ENCODE measurements at regions not wholly inside any gene's neighbourhood (a gene's known extent, or its start where the extent isn't known, plus 50 kb on each side); places are given as distances from the start of the nearest gene placed in this dataset.

GRCh38 chr15:72912996-72913395 lies 129.4 kb upstream of the ADPGK start:
- Histone ChIP-seq H3K4me1 (no peaks in the 10 kb centered on the region), H3K27me3 (no peaks in the 10 kb centered on the region), H3K36me3 (no peaks in the 10 kb centered on the region), H3K4me3 (no peak overlapping the region), H3K27ac (no peak overlapping the region), H3K9me3 (no peaks in the 10 kb centered on the region)
- DNase-seq (no peak), ATAC-seq (no peak)
- intact Hi-C loops (cut with DNase I): no loop called here
- WGBS (ENCODE audit: insufficient coverage, low coverage, low lambda C conversion rate, missing lambda C conversion rate): 0% methylated on average over 1 of the region's 2 CpGs
- TF ChIP-seq CTCF (IDR thresholded peaks at IDR 0.05): no peak
- TF ChIP-seq POLR2A (IDR thresholded peaks at IDR 0.05): no peak

- H3K27ac ChIP-seq: no peak overlapping the region
- no peaks in the 10 kb centered on the region for H3K4me1 ChIP-seq
- intact Hi-C loops (cut with DNase I): no loop called here
- H3K27me3 ChIP-seq: no peaks in the 10 kb centered on the region
- H3K9me3 ChIP-seq: no peaks in the 10 kb centered on the region
- no peak for DNase-seq
- TF ChIP-seq POLR2A (IDR thresholded peaks at IDR 0.05) (no peak), CTCF (IDR thresholded peaks at IDR 0.05) (no peak)
- H3K36me3 ChIP-seq: no peaks in the 10 kb centered on the region
- WGBS (ENCODE audit: insufficient coverage, low coverage, low lambda C conversion rate, missing lambda C conversion rate): 46% methylated on average over 4 of the region's 4 CpGs
- H3K4me3 ChIP-seq: no peak overlapping the region
- ATAC-seq: no peak
Measured at GRCh38 chr15:72912121-72912520, 128.6 kb upstream of the ADPGK start.

GRCh38 chr15:72911626-72912025 lies 128.1 kb upstream of the ADPGK start:
- Histone ChIP-seq H3K9me3 (no peaks in the 10 kb centered on the region), H3K36me3 (no peaks in the 10 kb centered on the region), H3K4me1 (no peaks in the 10 kb centered on the region), H3K27me3 (no peaks in the 10 kb centered on the region), H3K4me3 (no peak overlapping the region), H3K27ac (no peak overlapping the region)
- intact Hi-C loops (cut with DNase I): no loop called here
- ATAC-seq (no peak), DNase-seq (no peak)
- no peak for TF ChIP-seq POLR2A (IDR thresholded peaks at IDR 0.05)
- no peak for TF ChIP-seq CTCF (IDR thresholded peaks at IDR 0.05)
- 67% methylated on average over 1 of the region's 1 CpG for WGBS (ENCODE audit: insufficient coverage, low coverage, low lambda C conversion rate, missing lambda C conversion rate)

GRCh38 chr15:72908713-72909112 lies 125.2 kb upstream of the ADPGK start:
- no peaks in the 10 kb centered on the region for H3K36me3 ChIP-seq
- no peak overlapping the region for H3K27ac ChIP-seq
- no peak for DNase-seq
- TF ChIP-seq CTCF (IDR thresholded peaks at IDR 0.05): no peak
- intact Hi-C loops (cut with DNase I): no loop called here
- no peaks in the 10 kb centered on the region for H3K27me3 ChIP-seq
- H3K9me3 ChIP-seq: no peaks in the 10 kb centered on the region
- H3K4me1 ChIP-seq: no peaks in the 10 kb centered on the region
- no peak overlapping the region for H3K4me3 ChIP-seq
- WGBS (ENCODE audit: insufficient coverage, low coverage, low lambda C conversion rate, missing lambda C conversion rate): 77% methylated on average over 4 of the region's 4 CpGs
- no peak for ATAC-seq

GRCh38 chr15:72907733-72908132 lies 124.2 kb upstream of the ADPGK start:
- Histone ChIP-seq H3K9me3 (no peaks in the 10 kb centered on the region), H3K4me3 (no peak overlapping the region), H3K36me3 (no peaks in the 10 kb centered on the region), H3K27ac (no peak overlapping the region), H3K4me1 (no peaks in the 10 kb centered on the region), H3K27me3 (no peaks in the 10 kb centered on the region)
- DNase-seq (peak in 1 of 3 donors; percentile 47), ATAC-seq (no peak)
- intact Hi-C loops (cut with DNase I): no loop called here
- 45% methylated on average over 1 of the region's 1 CpG for WGBS (ENCODE audit: insufficient coverage, low coverage, low lambda C conversion rate, missing lambda C conversion rate)
- TF ChIP-seq CTCF (IDR thresholded peaks at IDR 0.05) (no peak), POLR2A (IDR thresholded peaks at IDR 0.05) (no peak)

All from right lobe of liver (tissue), 6 donors.